Thyroid gland (tissue), 4 donors: ENCODE measurements at regions not wholly inside any gene's neighbourhood (a gene's known extent, or its start where the extent isn't known, plus 50 kb on each side); places are given as distances from the start of the nearest gene placed in this dataset.

ENCODE experiments used
- CTCF ChIP-seq, 6 experiments: fragments of 200-600 bp in 3 of 6; fragments of 450-650 bp in 3 of 6; sonication (generic) in 3 of 6; IDR thresholded peaks; one replicate each; pipeline ENCODE4 v1.5.1; 2016 to 2019; ENCODE audit warnings: antibody characterized with exemption in 6 of 6, mild to moderate bottlenecking in 2 of 6, inconsistent platforms in 1 of 6, moderate library complexity in 1 of 6
- POLR2A ChIP-seq, 2 donors: fragments of 450-650 bp; IDR thresholded peaks; one replicate each; pipeline ENCODE4 v1.6.1; 2017; ENCODE audit warnings: antibody characterized with exemption in 2 of 2, mild to moderate bottlenecking in 2 of 2, moderate library complexity in 1 of 2

DNA sequence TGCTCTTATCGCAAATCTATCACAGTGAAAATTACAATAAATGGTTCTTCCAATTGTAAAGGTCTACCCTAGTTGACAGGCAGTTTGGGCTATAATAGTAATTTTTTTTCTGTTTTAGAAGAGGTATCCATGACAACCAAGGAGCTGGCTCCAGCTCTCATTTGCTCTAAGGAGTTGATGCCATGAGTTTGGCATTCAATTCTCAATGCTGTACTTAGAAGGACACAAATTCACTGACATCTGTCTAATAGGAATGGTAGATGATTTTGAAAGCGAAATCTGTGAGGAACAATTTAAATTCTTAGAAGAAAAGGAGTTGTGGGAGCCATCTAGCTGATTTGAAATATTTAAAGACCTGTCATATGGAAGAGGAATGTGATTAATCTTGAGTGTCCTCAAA is 203.6 kb upstream of the DAB2 start:
- TF ChIP-seq POLR2A (IDR thresholded peaks at IDR 0.05) (no peak), CTCF (IDR thresholded peaks at IDR 0.05) (no peak)
